Trophoblast cell (in vitro differentiated cells and primary cell): ENCODE measurements at regions not wholly inside any gene's neighbourhood (a gene's known extent, or its start where the extent isn't known, plus 50 kb on each side); places are given as distances from the start of the nearest gene placed in this dataset.

ENCODE experiments used
- DNase-seq, 2 donors: peaks; one replicate each; pipeline ENCODE4 v3.0.0-alpha.2; 2016
- H2AFZ ChIP-seq: 2 replicates; pipeline ENCODE4 v1.6.1; 2013; ENCODE audit warnings: low read length, moderate library complexity, mild to moderate bottlenecking; ENCODE audit not compliant: insufficient read depth, poor library complexity
- H2AK5ac ChIP-seq: 2 replicates; pipeline ENCODE4 v1.6.1; 2013; ENCODE audit warnings: mild to moderate bottlenecking, low read length
- H2BK120ac ChIP-seq: 2 replicates; pipeline ENCODE4 v1.6.1; 2013; ENCODE audit warnings: low read length, mild to moderate bottlenecking, moderate library complexity; ENCODE audit not compliant: insufficient read depth, poor library complexity
- H2BK12ac ChIP-seq: 2 replicates; pipeline ENCODE4 v1.6.1; 2013; ENCODE audit warnings: mild to moderate bottlenecking, low read length, moderate library complexity
- H2BK5ac ChIP-seq: 2 replicates; pipeline ENCODE4 v1.6.1; 2013; ENCODE audit warnings: low read length, low read depth, moderate library complexity, mild to moderate bottlenecking; ENCODE audit not compliant: poor library complexity
- H3K14ac ChIP-seq: 2 replicates; pipeline ENCODE4 v1.6.1; 2013; ENCODE audit warnings: mild to moderate bottlenecking, low read length
- H3K18ac ChIP-seq: 2 replicates; pipeline ENCODE4 v1.6.1; 2013; ENCODE audit warnings: mild to moderate bottlenecking, low read length
- H3K23ac ChIP-seq: 2 replicates; pipeline ENCODE4 v1.6.1; 2013; ENCODE audit warnings: low read length
- H3K27ac ChIP-seq: 2 replicates; pipeline ENCODE4 v1.5.1; 2013; ENCODE audit warnings: low read depth, mild to moderate bottlenecking, inconsistent platforms, low read length, moderate library complexity
- H3K27me3 ChIP-seq: 2 replicates; pipeline ENCODE4 v1.6.1; 2013; ENCODE audit warnings: inconsistent platforms, mild to moderate bottlenecking, low read length, moderate library complexity; ENCODE audit not compliant: insufficient read depth
- H3K36me3 ChIP-seq, 2 experiments: 1 replicate in 1 of 2; 2 replicates in 1 of 2; pipeline ENCODE4 v1.6.1; 2013; ENCODE audit warnings: low read length in 2 of 2, mild to moderate bottlenecking in 2 of 2, moderate library complexity in 1 of 2; ENCODE audit not compliant: insufficient read depth in 2 of 2, control insufficient read depth in 1 of 2
- H3K4ac ChIP-seq: 2 replicates; pipeline ENCODE4 v1.6.1; 2013; ENCODE audit warnings: low read depth, mild to moderate bottlenecking, low read length, moderate library complexity
- H3K4me1 ChIP-seq, 2 experiments: 1 replicate in 1 of 2; 2 replicates in 1 of 2; pipeline ENCODE4 v1.6.1; 2013; ENCODE audit warnings: low read length in 2 of 2, mild to moderate bottlenecking in 2 of 2, moderate library complexity in 1 of 2; ENCODE audit not compliant: insufficient read depth in 2 of 2, control insufficient read depth in 1 of 2
- H3K4me2 ChIP-seq: 2 replicates; pipeline ENCODE4 v1.6.1; 2013; ENCODE audit warnings: inconsistent platforms, mild to moderate bottlenecking, low read length, moderate library complexity
- H3K4me3 ChIP-seq: 2 replicates; pipeline ENCODE4 v1.5.1; 2013; ENCODE audit warnings: mild to moderate bottlenecking, low read depth, low read length, inconsistent platforms
- H3K79me1 ChIP-seq: one replicate; pipeline ENCODE4 v1.6.1; 2013; ENCODE audit warnings: low read length
- H3K79me2 ChIP-seq: 2 replicates; pipeline ENCODE4 v1.6.1; 2013; ENCODE audit warnings: low read length, mild to moderate bottlenecking; ENCODE audit not compliant: control insufficient read depth, insufficient read depth, poor library complexity
- H3K9ac ChIP-seq: 2 replicates; pipeline ENCODE4 v1.6.1; 2013; ENCODE audit warnings: mild to moderate bottlenecking, low read length
- H3K9me3 ChIP-seq: 2 replicates; pipeline ENCODE4 v1.6.1; 2013; ENCODE audit warnings: low read depth, mild to moderate bottlenecking, control low read depth, inconsistent platforms, low read length; ENCODE audit not compliant: insufficient read depth
- H4K12ac ChIP-seq: 2 replicates; pipeline ENCODE4 v1.6.1; 2013; ENCODE audit warnings: low read depth, mild to moderate bottlenecking, low read length, moderate library complexity
- H4K8ac ChIP-seq: 2 replicates; pipeline ENCODE4 v1.6.1; 2013; ENCODE audit warnings: low read depth, mild to moderate bottlenecking, low read length, moderate library complexity
- H4K91ac ChIP-seq: one replicate; pipeline ENCODE4 v1.6.1; 2013; ENCODE audit warnings: low read depth, mild to moderate bottlenecking, low read length, moderate library complexity
- WGBS: extraction: QIAGEN DNeasy Blood & Tissue Kit; methylation state at CpG from one replicate; pipeline ENCODE4 v1.1.7; 2013; ENCODE audit warnings: missing lambda C conversion rate; ENCODE audit not compliant: insufficient read length, insufficient coverage; ENCODE audit errors: extremely low coverage; 5-methylcytosine and 5-hydroxymethylcytosine counted together

DNA sequence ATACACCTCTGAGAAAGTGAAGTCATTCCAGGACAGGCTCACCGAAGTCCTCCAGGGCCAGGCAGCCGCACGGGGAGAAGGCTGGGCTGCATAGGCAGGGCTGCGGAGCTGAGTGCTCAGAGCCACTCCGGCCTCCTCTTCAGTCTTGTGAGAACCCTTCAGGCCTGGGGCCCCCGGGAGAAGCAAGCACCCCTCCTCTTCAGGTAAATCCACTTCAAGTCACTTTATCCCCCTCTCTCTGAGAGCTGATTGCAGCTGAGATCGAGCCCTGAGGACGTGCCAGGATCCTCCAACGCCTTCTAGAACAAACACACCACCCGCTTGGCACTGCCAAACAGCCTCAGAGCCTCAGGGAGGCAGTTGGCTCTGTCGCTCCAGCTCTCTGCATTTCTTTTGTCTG lies 1526.3 kb downstream of the BRD1 start:
- Histone ChIP-seq H3K27me3 (no peaks in the 10 kb centered on the region), H3K79me2 (no peaks in the 10 kb centered on the region), H3K4me3 (no peak overlapping the region), H3K79me1 (no peaks in the 10 kb centered on the region), H2AK5ac (no peak overlapping the region), H3K36me3 (no peaks in the 10 kb centered on the region), H2AFZ (no peak overlapping the region), H3K4me2 (no peak overlapping the region), H3K4ac (no peak overlapping the region), H3K4me1 (no peaks in the 10 kb centered on the region), H3K14ac (no peak overlapping the region), H3K23ac (no peak overlapping the region), H3K9me3 (peaks cover 1% of the 10 kb centered on the region), H4K91ac (no peak overlapping the region), H4K12ac (no peak overlapping the region), H2BK5ac (no peak overlapping the region), H3K18ac (no peak overlapping the region), H3K27ac (no peak overlapping the region), H4K8ac (no peak overlapping the region), H2BK12ac (no peak overlapping the region), H3K9ac (no peak overlapping the region), H2BK120ac (no peak overlapping the region)
- DNase-seq = no peak
- no CpG with 5 or more reads among the region's 11 CpGs for WGBS

DNA sequence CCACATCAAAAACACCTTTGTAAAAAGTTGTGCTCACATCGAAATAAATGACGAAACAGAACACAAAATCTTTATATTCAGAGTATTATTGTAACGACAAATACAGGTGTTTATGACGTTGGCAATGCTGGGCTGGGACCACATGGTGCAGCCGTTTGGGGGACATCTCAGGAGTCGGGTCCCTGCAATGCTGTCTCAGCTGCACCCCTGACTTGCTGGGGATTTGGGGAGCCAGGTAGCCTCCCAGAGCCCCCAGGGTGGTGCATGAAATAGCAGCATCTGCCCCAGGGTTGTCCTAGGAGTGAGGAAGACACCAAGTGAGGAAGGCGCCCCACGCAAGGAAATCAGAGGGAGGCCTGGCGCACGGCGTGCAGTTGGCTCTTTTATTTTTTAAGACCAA lies 1526.8 kb downstream of the BRD1 start:
- no peak overlapping the region for H4K8ac ChIP-seq
- no peaks in the 10 kb centered on the region for H3K79me1 ChIP-seq
- H3K9ac ChIP-seq = no peak overlapping the region
- no peaks in the 10 kb centered on the region for H3K79me2 ChIP-seq
- H3K27me3 ChIP-seq = no peaks in the 10 kb centered on the region
- no peak for DNase-seq
- H2AK5ac ChIP-seq = no peak overlapping the region
- H3K4ac ChIP-seq = no peak overlapping the region
- H3K4me2 ChIP-seq = no peak overlapping the region
- H4K91ac ChIP-seq = no peak overlapping the region
- H2AFZ ChIP-seq = no peak overlapping the region
- H3K14ac ChIP-seq = no peak overlapping the region
- H2BK12ac ChIP-seq = no peak overlapping the region
- H4K12ac ChIP-seq = no peak overlapping the region
- no peaks in the 10 kb centered on the region for H3K4me1 ChIP-seq
- H3K36me3 ChIP-seq = no peaks in the 10 kb centered on the region
- no peak overlapping the region for H3K27ac ChIP-seq
- no peak overlapping the region for H3K4me3 ChIP-seq
- no peak overlapping the region for H3K23ac ChIP-seq
- WGBS = no CpG with 5 or more reads among the region's 11 CpGs
- no peak overlapping the region for H2BK120ac ChIP-seq
- H3K18ac ChIP-seq = no peak overlapping the region
- H3K9me3 ChIP-seq = peaks cover 1% of the 10 kb centered on the region
- H2BK5ac ChIP-seq = no peak overlapping the region

DNA sequence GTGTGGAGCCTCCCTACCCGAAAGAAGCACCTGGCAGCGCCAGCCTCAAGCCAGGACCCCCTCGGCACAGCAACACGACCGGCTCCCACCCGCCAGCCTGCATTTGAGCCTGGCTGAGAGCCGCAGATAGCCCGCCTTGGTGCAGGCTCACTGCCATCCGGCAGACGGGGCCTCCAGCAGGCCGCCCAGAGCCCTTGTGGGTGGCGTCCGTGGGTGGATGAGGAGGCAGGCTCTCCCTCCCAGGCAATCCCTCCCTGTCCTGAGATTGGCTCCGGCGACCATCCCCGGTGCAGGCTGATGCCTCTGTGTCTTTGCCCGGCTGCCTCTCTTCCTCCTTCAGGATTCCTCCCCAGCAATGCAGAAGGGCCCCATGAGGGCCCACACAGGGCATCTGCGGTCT lies 1527.9 kb downstream of the BRD1 start:
- no peak for DNase-seq
- H4K8ac ChIP-seq = no peak overlapping the region
- H3K18ac ChIP-seq = no peak overlapping the region
- no peak overlapping the region for H3K4ac ChIP-seq
- H3K36me3 ChIP-seq = no peaks in the 10 kb centered on the region
- H2BK12ac ChIP-seq = no peak overlapping the region
- peaks cover 1% of the 10 kb centered on the region for H3K9me3 ChIP-seq
- no peak overlapping the region for H3K9ac ChIP-seq
- H3K4me3 ChIP-seq = no peak overlapping the region
- no peak overlapping the region for H2BK120ac ChIP-seq
- H3K4me1 ChIP-seq = no peaks in the 10 kb centered on the region
- H2BK5ac ChIP-seq = no peak overlapping the region
- no CpG with 5 or more reads among the region's 18 CpGs for WGBS
- H4K12ac ChIP-seq = no peak overlapping the region
- H3K23ac ChIP-seq = no peak overlapping the region
- no peak overlapping the region for H3K14ac ChIP-seq
- H3K79me1 ChIP-seq = no peaks in the 10 kb centered on the region
- H2AFZ ChIP-seq = no peak overlapping the region
- H2AK5ac ChIP-seq = no peak overlapping the region
- H3K27me3 ChIP-seq = no peaks in the 10 kb centered on the region
- H3K79me2 ChIP-seq = no peaks in the 10 kb centered on the region
- no peak overlapping the region for H4K91ac ChIP-seq
- no peak overlapping the region for H3K27ac ChIP-seq
- H3K4me2 ChIP-seq = no peak overlapping the region

DNA sequence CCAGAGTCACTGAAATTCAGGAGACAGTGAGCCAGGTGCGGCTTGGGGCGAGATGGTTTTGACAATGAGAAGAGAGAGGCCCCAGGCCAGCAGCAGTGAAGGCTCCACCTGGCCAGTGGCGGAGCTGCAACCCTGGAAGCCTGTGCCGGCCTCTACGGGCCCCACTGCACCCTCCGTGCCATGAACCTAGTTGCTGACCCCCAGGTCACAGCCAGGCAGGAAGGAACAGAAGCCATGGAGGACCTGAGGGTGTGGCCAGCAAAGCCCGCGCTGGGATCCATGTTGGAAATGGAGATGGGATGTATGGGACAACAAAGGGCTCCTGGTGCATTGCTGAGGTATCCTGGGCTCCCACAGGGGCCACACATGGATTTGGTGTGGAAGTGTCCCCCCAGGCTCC lies 1528.5 kb downstream of the BRD1 start:
- Histone ChIP-seq H2BK120ac (no peak overlapping the region), H3K4ac (no peak overlapping the region), H3K9me3 (peaks cover 1% of the 10 kb centered on the region), H2AK5ac (no peak overlapping the region), H3K4me3 (no peak overlapping the region), H4K12ac (no peak overlapping the region), H4K8ac (no peak overlapping the region), H3K27me3 (no peaks in the 10 kb centered on the region), H3K18ac (no peak overlapping the region), H2AFZ (no peak overlapping the region), H3K27ac (no peak overlapping the region), H3K79me2 (no peaks in the 10 kb centered on the region), H2BK12ac (no peak overlapping the region), H3K36me3 (no peaks in the 10 kb centered on the region), H3K14ac (no peak overlapping the region), H3K23ac (no peak overlapping the region), H2BK5ac (no peak overlapping the region), H3K79me1 (no peaks in the 10 kb centered on the region), H4K91ac (no peak overlapping the region), H3K4me1 (no peaks in the 10 kb centered on the region), H3K4me2 (no peak overlapping the region), H3K9ac (no peak overlapping the region)
- no CpG with 5 or more reads among the region's 8 CpGs for WGBS
- no peak for DNase-seq
